Spinal cord (tissue), 9 donors: ENCODE measurements at regions not wholly inside any gene's neighbourhood (a gene's known extent, or its start where the extent isn't known, plus 50 kb on each side); places are given as distances from the start of the nearest gene placed in this dataset.

Source experiments
- DNase-seq, 6 donors: peaks; one replicate each; pipeline versions ENCODE4 v3.0.0 to v3.0.0-alpha.2; 2013 to 2015; ENCODE audit warnings: low spot score in 6 of 6, low read depth in 4 of 6
- H3K27ac ChIP-seq: one replicate; pipeline ENCODE4 v1.5.1; 2013; ENCODE audit warnings: low read depth, low read length, control low read depth
- H3K27me3 ChIP-seq: one replicate; pipeline ENCODE4 v1.6.1; 2013; ENCODE audit warnings: low read length; ENCODE audit not compliant: control insufficient read depth, insufficient read depth
- H3K36me3 ChIP-seq: one replicate; pipeline ENCODE4 v1.6.1; 2013; ENCODE audit warnings: low read length; ENCODE audit not compliant: control insufficient read depth, insufficient read depth
- H3K4me1 ChIP-seq: one replicate; pipeline ENCODE4 v1.6.1; 2013; ENCODE audit warnings: low read length; ENCODE audit not compliant: control insufficient read depth, insufficient read depth
- H3K4me3 ChIP-seq: one replicate; pipeline ENCODE4 v1.5.1; 2013; ENCODE audit warnings: low read depth, low read length, control low read depth
- H3K9me3 ChIP-seq: one replicate; pipeline ENCODE4 v1.6.1; 2013; ENCODE audit warnings: low read length; ENCODE audit not compliant: control insufficient read depth, insufficient read depth
- WGBS: methylation state at CpG from one replicate; pipeline ENCODE4 v1.1.5; 2013; ENCODE audit warnings: missing lambda C conversion rate; ENCODE audit not compliant: insufficient coverage; 5-methylcytosine and 5-hydroxymethylcytosine counted together
- donor health status: healthy.

- no peaks in the 10 kb centered on the region for H3K4me1 ChIP-seq
- peak in 2 of 6 donors; percentile 6 to 8 for DNase-seq
- no peaks in the 10 kb centered on the region for H3K36me3 ChIP-seq
- H3K27ac ChIP-seq = no peak overlapping the region
- peaks cover 6% of the 10 kb centered on the region for H3K9me3 ChIP-seq
- H3K27me3 ChIP-seq = no peaks in the 10 kb centered on the region
- no CpG with 5 or more reads among the region's 1 CpG for WGBS
- no peak overlapping the region for H3K4me3 ChIP-seq
Observed at GRCh38 chr5:106367281-106367680, 1303.5 kb downstream of the EFNA5 start.

DNA sequence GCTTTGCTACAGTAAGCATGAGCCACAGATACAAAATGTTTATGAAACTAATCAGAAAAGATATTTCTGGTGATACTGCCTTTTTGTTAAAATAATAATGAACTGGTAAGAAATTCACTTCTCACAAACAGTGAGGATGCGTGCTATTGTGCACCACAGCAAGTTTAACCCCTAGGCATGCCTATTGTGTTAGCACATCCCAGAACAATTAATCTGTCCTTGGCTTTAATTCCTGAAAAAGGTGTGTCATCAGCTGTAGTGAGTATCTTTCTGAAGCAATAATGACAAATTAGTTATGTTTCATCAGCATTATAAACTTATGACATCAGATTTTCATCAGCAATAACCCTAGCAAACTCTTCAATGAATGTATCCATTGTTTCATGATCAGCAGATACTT lies 1307.2 kb downstream of the EFNA5 start:
- Histone ChIP-seq H3K9me3 (no peaks in the 10 kb centered on the region), H3K27ac (no peak overlapping the region), H3K27me3 (no peaks in the 10 kb centered on the region), H3K36me3 (no peaks in the 10 kb centered on the region), H3K4me1 (no peaks in the 10 kb centered on the region), H3K4me3 (no peak overlapping the region)
- WGBS = 80% methylated on average over 1 of the region's 1 CpG
- DNase-seq = no peak

DNA sequence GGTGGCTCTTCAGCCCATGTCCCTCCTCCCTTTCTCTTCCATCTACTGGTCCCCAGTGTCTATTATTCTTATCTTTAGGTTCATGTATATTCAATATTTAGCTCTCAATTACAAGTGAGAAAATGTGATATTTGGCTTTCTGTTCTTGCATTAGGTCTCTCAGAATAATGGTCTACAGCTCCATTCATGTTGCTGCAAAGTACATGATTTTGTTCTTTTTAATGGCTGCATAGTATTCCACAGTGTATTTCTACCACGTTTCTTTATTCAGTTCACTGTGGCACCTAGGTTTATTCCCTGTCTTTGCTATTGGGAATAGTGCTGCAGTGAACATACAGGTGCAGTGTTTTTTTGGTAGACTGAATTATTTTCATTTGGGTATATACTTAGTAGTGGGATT lies 1308.8 kb downstream of the EFNA5 start:
- WGBS = no CpG with 5 or more reads among the region's 1 CpG
- H3K4me1 ChIP-seq = no peaks in the 10 kb centered on the region
- no peak overlapping the region for H3K4me3 ChIP-seq
- H3K27me3 ChIP-seq = no peaks in the 10 kb centered on the region
- H3K27ac ChIP-seq = no peak overlapping the region
- H3K9me3 ChIP-seq = no peaks in the 10 kb centered on the region
- no peak for DNase-seq
- H3K36me3 ChIP-seq = no peaks in the 10 kb centered on the region

DNA sequence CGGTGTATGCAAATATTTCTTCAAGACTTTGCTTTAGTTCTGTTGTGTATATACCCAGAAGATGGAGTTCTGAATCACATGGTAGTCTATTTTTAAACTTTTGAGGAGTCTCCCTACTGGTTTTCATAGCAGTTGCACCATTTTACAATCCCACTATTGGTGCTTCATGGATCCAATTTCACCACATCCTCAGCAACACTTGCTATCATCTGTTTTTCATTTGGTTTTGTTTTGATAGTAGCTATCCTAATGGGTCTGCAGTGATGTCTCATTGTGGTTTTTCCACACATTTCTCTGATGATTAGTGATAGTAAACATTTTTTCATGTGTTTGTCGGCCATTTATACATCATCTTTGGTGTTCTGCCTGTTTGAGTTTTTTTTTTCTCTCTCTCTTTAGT lies 1339.3 kb downstream of the EFNA5 start:
- H3K27ac ChIP-seq = no peak overlapping the region
- no peaks in the 10 kb centered on the region for H3K36me3 ChIP-seq
- no peaks in the 10 kb centered on the region for H3K4me1 ChIP-seq
- no peak overlapping the region for H3K4me3 ChIP-seq
- DNase-seq = no peak
- no peaks in the 10 kb centered on the region for H3K27me3 ChIP-seq
- H3K9me3 ChIP-seq = no peaks in the 10 kb centered on the region
- WGBS = no CpG with 5 or more reads among the region's 2 CpGs

DNA sequence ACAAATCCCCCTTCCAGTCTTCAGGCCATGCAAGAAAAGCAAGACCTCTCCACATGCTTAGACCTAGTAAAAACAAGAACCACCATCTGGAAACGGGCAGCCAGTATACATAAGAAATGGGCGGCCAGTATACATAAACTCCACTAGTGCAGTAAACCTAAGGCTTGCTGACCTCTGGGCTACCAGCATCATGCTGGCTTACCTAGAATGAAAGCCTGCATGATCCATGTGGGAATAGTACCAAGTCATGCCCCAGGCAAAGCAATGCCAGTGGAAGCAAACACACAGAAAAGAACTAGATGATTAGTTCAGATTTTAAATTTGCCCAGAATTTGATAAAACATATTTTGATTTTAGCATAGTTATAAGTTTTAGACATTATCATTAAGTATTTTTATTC lies 1346.4 kb downstream of the EFNA5 start:
- no peak overlapping the region for H3K4me3 ChIP-seq
- H3K4me1 ChIP-seq = no peaks in the 10 kb centered on the region
- H3K36me3 ChIP-seq = no peaks in the 10 kb centered on the region
- H3K27me3 ChIP-seq = no peaks in the 10 kb centered on the region
- H3K9me3 ChIP-seq = no peaks in the 10 kb centered on the region
- H3K27ac ChIP-seq = no peak overlapping the region
- 82% methylated on average over 2 of the region's 2 CpGs for WGBS
- no peak for DNase-seq

DNA sequence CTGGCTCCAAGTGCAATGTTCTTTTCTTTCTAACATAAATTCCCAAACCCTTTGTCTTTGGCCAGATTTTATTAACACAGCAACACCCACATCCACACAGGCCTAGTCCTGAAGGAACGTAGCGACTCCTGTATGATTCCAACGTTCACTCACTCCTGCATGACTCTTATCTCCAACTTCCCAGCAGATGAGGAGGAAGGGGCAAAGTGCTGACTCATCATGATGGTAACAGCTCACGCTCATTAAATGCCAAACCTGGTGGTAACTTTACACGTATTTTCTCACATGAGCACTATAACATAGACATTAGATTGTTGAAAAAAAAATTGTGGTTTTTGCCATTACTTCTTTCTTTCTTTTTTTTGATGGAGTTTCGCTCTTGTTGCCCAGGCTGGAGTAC lies 1349.5 kb downstream of the EFNA5 start:
- Histone ChIP-seq H3K27ac (no peak overlapping the region), H3K4me3 (no peak overlapping the region), H3K27me3 (no peaks in the 10 kb centered on the region), H3K36me3 (no peaks in the 10 kb centered on the region), H3K4me1 (no peaks in the 10 kb centered on the region), H3K9me3 (no peaks in the 10 kb centered on the region)
- no peak for DNase-seq
- no CpG with 5 or more reads among the region's 6 CpGs for WGBS

DNA sequence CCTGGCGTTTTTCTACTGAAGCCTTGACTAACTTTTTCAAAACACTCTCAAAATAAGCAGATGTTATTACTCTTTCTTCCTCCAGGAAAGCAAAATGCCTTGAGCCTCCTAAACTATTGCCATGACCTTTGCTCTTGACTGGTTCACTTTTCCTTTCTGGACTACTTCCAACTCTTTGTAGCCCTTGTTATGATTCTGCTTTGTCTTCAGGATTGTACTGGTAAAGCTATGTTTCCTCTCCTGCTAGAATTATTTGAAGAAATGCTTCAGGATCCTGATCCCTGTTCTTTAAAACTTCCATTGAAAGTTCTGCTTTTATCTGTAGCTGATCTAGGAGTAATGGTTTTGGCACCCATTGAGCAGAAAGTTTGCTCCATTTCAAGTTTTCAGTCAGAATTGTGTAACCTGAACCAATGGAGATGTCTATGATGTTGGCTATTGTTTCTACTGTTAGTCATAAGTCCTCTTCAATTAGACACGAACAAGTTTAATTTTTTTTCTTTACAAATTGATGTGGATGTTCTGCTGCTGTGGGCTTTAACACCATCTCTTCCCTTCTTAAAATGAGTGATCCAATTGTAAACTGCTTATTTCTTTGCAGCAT lies 1356.4 kb downstream of the EFNA5 start:
- Histone ChIP-seq H3K9me3 (no peaks in the 10 kb centered on the region), H3K27me3 (no peaks in the 10 kb centered on the region), H3K27ac (no peak overlapping the region), H3K4me1 (no peaks in the 10 kb centered on the region), H3K36me3 (no peaks in the 10 kb centered on the region), H3K4me3 (no peak overlapping the region)
- no peak for DNase-seq
- 57% methylated on average over 1 of the region's 2 CpGs for WGBS

- Histone ChIP-seq H3K4me3 (no peak overlapping the region), H3K4me1 (no peaks in the 10 kb centered on the region), H3K27ac (no peak overlapping the region), H3K27me3 (no peaks in the 10 kb centered on the region), H3K9me3 (no peaks in the 10 kb centered on the region), H3K36me3 (no peaks in the 10 kb centered on the region)
- no peak for DNase-seq
Observed at GRCh38 chr5:106312360-106312759, 1358.4 kb downstream of the EFNA5 start.

DNA sequence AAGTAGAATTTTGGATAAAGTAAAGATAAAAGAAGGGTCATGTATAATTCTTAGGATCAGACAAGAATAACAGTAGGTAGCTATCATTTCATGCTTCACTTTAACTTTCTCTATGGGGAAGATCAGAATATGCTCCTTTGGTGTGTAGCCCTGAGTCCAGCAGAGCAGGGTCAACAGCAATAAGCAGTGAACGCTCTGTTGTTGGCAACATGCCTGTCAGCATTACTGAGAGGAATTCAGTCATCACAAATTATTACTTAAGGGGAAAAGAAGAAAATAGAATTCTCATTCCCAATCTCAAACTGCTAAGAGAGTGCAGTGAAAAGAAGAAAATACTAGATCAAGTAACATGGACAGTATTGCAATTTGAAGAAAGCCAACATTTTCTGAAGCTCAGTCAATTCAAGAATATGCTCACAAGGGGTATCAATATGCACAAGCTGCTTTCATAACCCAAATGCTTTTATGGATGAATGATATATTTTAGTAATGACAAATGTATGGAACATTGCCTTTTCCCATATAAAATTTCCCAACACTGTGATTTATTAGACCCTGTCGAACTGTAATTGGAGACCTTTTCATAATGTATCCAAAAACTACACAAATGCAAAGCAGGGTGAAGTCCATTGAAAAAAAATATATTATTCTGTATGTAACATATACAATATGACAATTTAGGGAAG lies 1359.4 kb downstream of the EFNA5 start:
- no peak overlapping the region for H3K4me3 ChIP-seq
- H3K27me3 ChIP-seq = no peaks in the 10 kb centered on the region
- WGBS = no CpG with 5 or more reads among the region's 2 CpGs
- peak in 1 of 6 donors; percentile 34 for DNase-seq
- H3K27ac ChIP-seq = no peak overlapping the region
- no peaks in the 10 kb centered on the region for H3K9me3 ChIP-seq
- H3K4me1 ChIP-seq = no peaks in the 10 kb centered on the region
- H3K36me3 ChIP-seq = no peaks in the 10 kb centered on the region

GRCh38 chr5:106307265-106307664 lies 1363.5 kb downstream of the EFNA5 start:
- H3K27ac ChIP-seq = no peak overlapping the region
- no peaks in the 10 kb centered on the region for H3K36me3 ChIP-seq
- no peak overlapping the region for H3K4me3 ChIP-seq
- H3K9me3 ChIP-seq = no peaks in the 10 kb centered on the region
- H3K4me1 ChIP-seq = no peaks in the 10 kb centered on the region
- DNase-seq = no peak
- 100% methylated on average over 1 of the region's 5 CpGs for WGBS
- H3K27me3 ChIP-seq = no peaks in the 10 kb centered on the region
